ELR (cell line): ENCODE measurements at regions not wholly inside any gene's neighbourhood (a gene's known extent, or its start where the extent isn't known, plus 50 kb on each side); places are given as distances from the start of the nearest gene placed in this dataset.

Source experiments
- DNase-seq: peaks from one replicate; pipeline ENCODE4 v3.0.0-alpha.2; 2015; ENCODE audit warnings: low read depth

DNA sequence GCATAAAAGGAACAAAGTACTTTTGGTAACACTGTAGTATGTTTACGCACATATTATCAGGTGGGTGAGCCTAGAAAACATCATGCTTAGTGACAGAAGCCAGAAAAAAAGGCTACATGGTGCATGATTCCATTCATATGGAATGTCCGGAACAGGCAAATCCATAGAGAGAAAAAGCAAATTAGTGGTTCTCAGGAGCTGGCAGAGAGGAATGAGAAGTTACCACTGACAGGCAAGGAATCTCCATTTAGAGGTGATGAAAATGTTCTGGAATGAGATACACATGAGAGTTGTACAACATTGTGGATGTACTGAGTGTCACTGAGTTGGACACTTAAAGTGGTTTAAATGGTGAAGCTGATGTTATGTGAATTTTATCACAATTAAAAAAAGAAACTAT is 976.9 kb downstream of the NLGN4Y start:
- DNase-seq, result no peak

GRCh38 chrY:15510288-15510687 is 986.0 kb downstream of the NLGN4Y start:
- DNase-seq, result no peak

DNA sequence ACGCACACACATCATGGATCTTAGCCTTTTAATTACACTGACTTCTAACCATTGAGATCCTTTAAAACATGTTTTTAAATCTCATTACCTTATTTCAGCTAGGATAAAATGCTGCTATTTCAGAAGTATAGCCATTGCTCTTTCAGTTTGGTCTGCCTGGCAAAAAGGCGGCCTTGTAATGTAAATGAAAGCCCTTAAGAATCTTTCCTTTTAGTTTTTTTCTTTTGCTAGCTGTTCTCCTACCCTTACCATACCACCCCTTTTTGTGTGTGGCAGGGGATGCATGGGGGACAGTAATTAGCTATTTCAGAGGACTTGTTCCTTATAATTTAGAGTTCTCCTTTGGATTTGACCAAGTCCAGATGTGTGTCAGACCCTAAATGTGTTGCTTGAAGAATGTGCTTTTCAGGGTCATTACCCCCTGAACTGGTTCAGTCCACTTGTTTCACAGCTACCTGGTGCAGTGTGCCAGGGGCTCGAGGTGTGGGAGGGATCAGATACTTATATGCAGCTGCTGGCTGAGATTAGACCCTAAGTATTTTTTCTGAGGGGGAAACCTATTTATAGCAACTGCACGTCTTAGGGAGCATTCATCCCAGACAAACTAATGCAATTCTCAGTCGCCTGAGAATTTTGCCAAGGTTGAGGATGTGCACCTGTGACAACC is 986.8 kb downstream of the NLGN4Y start:
- DNase-seq, result no peak

- DNase-seq, result no peak
Observed at GRCh38 chrY:15535131-15535530, 1010.8 kb downstream of the NLGN4Y start.

GRCh38 chrY:15535784-15536511 is 1011.6 kb downstream of the NLGN4Y start:
- peak; percentile 24 for DNase-seq

GRCh38 chrY:15540516-15540915 is 1016.2 kb downstream of the NLGN4Y start:
- DNase-seq, result no peak

DNA sequence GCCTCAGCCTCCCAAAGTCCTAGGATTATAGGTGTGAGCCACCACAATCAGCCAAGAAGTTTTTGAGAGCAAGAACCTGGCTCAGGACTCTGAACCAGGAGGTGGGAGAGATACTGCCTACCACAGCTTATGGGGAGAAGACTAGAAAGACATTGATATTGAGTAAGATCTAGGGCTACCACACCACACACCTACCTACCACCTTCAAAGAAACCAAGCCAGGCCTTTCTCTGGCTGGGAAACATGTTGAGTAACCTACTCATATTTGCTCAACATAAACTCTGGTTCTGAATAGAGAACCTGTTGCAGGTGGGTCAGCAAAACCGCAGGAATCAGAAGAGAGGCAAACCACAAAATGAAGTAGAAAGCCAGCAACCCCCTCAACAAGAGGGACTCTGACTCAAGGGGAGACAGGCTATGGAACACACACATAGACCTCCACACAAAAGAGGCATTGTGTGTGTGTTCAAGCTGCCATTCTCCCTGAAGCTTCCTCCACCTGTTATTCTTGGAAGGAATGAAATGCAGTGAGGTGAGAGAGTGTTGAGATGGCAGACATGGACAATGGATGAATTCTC is 1021.9 kb downstream of the NLGN4Y start:
- no peak for DNase-seq

DNA sequence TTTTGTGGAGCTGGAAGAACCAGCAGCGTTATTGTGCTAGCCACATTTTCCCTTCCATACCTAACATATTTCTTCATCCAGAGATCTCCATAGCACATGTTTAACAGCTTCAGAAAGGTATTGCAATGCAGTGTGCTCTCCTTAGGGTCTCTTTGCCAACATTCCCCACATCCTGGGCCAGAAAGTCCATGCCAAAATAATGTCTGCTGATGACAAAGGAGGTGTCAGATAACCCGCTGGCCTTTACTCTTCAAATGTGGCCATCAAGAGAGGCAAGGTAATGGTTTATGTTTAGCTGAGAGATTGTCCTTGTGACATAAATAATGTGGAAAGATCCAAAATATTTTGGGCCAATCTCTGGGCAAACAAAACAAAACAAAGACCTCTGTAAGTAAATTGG is 1027.7 kb downstream of the NLGN4Y start:
- no peak for DNase-seq

DNA sequence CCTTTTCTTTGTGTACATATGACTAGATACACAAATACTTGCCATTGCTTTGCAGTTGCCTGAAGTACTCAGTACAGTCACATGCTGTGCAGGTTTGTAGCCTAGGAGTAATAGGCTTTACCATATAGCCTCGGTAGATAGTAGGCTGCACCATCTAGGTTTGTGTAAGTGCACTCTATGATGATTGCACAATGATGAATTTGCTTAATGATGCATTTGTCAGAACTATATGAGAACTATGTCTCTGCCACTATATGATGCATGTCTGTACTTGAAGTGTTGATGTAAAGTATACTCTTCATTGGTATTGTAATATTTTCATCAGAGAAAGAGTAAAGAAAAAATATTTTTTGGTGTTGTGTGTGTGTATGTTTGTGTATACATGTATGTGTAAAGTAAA is 1030.7 kb downstream of the NLGN4Y start:
- no peak for DNase-seq

- peak; percentile 0 for DNase-seq
Observed at GRCh38 chrY:15559169-15559568, 1034.8 kb downstream of the NLGN4Y start.

DNA sequence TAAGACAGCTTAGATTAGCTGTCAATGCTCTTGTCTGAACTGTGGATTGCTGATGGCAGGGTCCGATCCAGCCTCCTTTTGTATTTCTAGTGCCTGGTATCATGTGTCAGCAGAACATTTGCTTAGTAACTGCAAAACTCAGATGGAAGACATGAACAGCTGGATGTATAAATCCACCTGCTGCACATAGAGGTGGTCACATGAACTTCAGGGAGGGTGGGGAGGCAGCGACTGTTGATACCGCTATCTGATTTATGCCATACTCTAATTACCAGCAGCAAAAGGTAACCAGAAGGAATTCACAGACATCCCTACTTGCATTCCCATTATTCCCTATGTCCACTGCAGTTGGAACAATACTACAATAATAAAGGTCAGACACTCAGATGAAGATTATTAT is 1036.5 kb downstream of the NLGN4Y start:
- no peak for DNase-seq

- DNase-seq, result no peak
Observed at GRCh38 chrY:15561501-15562289, 1037.4 kb downstream of the NLGN4Y start.

DNA sequence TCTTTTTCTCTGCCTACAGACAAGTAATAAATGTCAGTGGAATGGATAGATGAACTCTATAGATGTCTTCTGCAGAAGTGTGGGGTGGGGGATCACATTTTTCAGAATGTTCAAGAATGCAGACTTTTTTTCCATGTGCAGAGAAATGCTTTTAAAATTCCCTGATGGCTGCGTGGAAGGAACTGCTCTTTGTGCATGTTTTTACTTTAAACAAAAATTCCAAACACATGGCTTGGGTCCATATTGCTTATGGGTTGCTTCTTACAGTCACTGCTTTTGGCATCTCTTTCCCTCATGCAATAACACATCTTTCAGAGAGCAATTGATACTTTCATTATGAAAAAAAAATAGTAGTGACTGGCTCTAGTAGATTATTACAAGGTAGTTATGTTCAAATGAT is 1053.6 kb downstream of the NLGN4Y start:
- DNase-seq, result no peak

- DNase-seq, result no peak
Observed at GRCh38 chrY:15578761-15579160, 1054.4 kb downstream of the NLGN4Y start.

DNA sequence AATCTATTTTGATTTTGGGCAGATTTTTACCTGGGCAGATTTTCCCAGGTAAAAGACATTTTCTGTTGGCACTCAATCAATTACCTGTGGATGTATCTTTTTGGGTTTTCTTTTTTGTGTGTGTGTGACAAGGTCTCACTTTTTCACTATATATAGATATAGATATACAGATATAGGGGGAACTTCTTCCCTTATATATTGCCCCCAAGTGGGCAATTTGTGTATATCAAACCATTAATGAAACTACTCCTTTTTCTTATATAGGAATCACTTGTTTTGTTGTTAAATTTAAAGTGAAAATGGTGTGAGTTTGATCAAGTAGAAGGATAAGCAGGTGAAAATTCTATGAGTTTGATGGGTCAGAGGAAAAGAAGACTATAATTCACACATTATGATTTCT is 1054.9 kb downstream of the NLGN4Y start:
- DNase-seq, result peak; percentile 0

DNA sequence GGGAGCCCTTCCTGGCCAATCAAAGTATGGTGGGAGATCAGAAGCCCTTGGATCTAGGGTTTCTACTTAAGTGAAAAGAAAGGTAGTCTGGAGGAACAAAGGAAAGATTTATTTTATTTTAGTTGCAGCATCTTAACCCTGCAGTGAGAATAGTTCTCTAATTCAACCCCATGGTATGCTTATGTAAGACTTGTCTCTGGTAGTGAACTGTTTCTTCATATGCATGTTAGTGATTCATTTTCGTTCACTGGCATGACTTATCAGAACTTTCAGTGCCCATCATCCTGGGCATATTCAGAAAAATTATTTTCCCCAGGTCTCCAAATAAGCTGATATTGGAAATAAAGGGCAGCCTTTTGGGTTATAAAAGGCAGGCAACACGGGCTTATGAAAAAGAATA is 1058.8 kb downstream of the NLGN4Y start:
- DNase-seq, result no peak

GRCh38 chrY:15592957-15593356 is 1068.6 kb downstream of the NLGN4Y start:
- no peak for DNase-seq

- no peak for DNase-seq
Observed at GRCh38 chrY:15593476-15594160, 1069.3 kb downstream of the NLGN4Y start.

GRCh38 chrY:15594179-15594578 is 1069.8 kb downstream of the NLGN4Y start:
- no peak for DNase-seq

GRCh38 chrY:15600565-15600964 is 1076.2 kb downstream of the NLGN4Y start:
- no peak for DNase-seq

- no peak for DNase-seq
Observed at GRCh38 chrY:15624370-15624769, 1100.0 kb downstream of the NLGN4Y start.

- no peak for DNase-seq
Observed at GRCh38 chrY:15624928-15625327, 1100.6 kb downstream of the NLGN4Y start.
